ENCODE measurements at regions not wholly inside any gene's neighbourhood (a gene's known extent, or its start where the extent isn't known, plus 50 kb on each side); places are given as distances from the start of the nearest gene placed in this dataset.
"Not testable (repeated sequence)": the region's sequence is repeated elsewhere in the genome, so short reads cannot be mapped to it uniquely, and the experiment has no call there.

DNA sequence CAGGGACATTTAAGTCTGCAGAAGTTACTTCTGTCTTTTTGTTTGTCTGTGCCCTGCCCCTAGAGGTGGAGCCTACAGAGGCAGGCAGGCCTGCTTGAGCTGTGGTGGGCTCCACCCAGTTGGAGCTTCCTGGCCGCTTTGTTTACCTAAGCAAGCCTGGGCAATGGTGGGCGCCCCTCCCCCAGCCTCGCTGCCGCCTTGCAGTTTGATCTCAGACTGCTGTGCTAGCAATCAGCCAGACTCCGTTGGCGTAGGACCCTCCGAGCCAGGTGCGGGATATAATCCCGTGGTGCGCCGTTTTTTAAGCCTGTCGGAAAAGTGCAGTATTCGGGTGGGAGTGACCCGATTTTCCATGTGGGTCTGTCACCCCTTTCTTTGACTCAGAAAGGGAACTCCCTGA lies 170.7 kb upstream of the KCND3 start:
- TF ChIP-seq, protein P1, sequence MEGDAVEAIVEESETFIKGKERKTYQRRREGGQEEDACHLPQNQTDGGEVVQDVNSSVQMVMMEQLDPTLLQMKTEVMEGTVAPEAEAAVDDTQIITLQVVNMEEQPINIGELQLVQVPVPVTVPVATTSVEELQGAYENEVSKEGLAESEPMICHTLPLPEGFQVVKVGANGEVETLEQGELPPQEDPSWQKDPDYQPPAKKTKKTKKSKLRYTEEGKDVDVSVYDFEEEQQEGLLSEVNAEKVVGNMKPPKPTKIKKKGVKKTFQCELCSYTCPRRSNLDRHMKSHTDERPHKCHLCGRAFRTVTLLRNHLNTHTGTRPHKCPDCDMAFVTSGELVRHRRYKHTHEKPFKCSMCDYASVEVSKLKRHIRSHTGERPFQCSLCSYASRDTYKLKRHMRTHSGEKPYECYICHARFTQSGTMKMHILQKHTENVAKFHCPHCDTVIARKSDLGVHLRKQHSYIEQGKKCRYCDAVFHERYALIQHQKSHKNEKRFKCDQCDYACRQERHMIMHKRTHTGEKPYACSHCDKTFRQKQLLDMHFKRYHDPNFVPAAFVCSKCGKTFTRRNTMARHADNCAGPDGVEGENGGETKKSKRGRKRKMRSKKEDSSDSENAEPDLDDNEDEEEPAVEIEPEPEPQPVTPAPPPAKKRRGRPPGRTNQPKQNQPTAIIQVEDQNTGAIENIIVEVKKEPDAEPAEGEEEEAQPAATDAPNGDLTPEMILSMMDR (IDR thresholded peaks at IDR 0.05 in 4 of 5, conservative IDR thresholded peaks at IDR 0.05 in 1 of 5), result not testable (repeated sequence)
- not testable (repeated sequence) for TF ChIP-seq POLR2A (IDR thresholded peaks at IDR 0.05)
